CD14-positive monocyte (primary cell): ENCODE measurements at regions not wholly inside any gene's neighbourhood (a gene's known extent, or its start where the extent isn't known, plus 50 kb on each side); places are given as distances from the start of the nearest gene placed in this dataset.

Experiments used
- DNase-seq, 3 donors: peaks; one replicate each; pipeline ENCODE4 v3.0.0-alpha.2; 2011 to 2022
- H2AFZ ChIP-seq: 2 replicates; pipeline ENCODE4 v1.6.0; 2012; ENCODE audit warnings: mild to moderate bottlenecking, low read depth, low read length, inconsistent platforms; ENCODE audit not compliant: insufficient read depth, poor library complexity, severe bottlenecking
- H3K27ac ChIP-seq, 2 donors: 1 replicate in 1 of 2; 2 replicates in 1 of 2; pipeline ENCODE4 v1.5.1; 2012 to 2013; ENCODE audit warnings: low read length in 2 of 2, control low read depth in 1 of 2, inconsistent platforms in 1 of 2, low read depth in 1 of 2, mild to moderate bottlenecking in 1 of 2
- H3K27me3 ChIP-seq, 2 donors: one replicate each; pipeline versions ENCODE4 v1.6.0 to v1.6.1; 2011 to 2013; ENCODE audit warnings: low read length in 2 of 2; ENCODE audit not compliant: control insufficient read depth in 2 of 2, insufficient read depth in 2 of 2
- H3K36me3 ChIP-seq, 2 donors: replicated peaks in 1 of 2; 1 replicate in 1 of 2; 2 replicates in 1 of 2; pipeline versions ENCODE4 v1.5.1 to v1.6.1; 2012 to 2013; ENCODE audit warnings: low read length in 2 of 2, control low read depth in 1 of 2, inconsistent platforms in 1 of 2, mild to moderate bottlenecking in 1 of 2; ENCODE audit not compliant: insufficient read depth in 2 of 2, control insufficient read depth in 1 of 2
- H3K4me1 ChIP-seq, 2 donors: 1 replicate in 1 of 2; 2 replicates in 1 of 2; pipeline versions ENCODE4 v1.5.1 to v1.6.1; 2012 to 2013; ENCODE audit warnings: low read length in 2 of 2, control low read depth in 1 of 2, inconsistent platforms in 1 of 2, mild to moderate bottlenecking in 1 of 2, moderate library complexity in 1 of 2; ENCODE audit not compliant: insufficient read depth in 2 of 2, control insufficient read depth in 1 of 2
- H3K4me2 ChIP-seq: replicated peaks from 2 replicates; pipeline ENCODE3; 2012; ENCODE audit warnings: low read length, moderate library complexity, mild to moderate bottlenecking; ENCODE audit not compliant: poor library complexity, severe bottlenecking; ENCODE audit errors: extremely low read depth
- H3K4me3 ChIP-seq, 3 experiments: fragments of 200-600 bp in 1 of 3; sonication (generic) in 1 of 3; replicated peaks in 1 of 3; 1 replicate in 2 of 3; 2 replicates in 1 of 3; pipeline ENCODE4 v1.5.1; 2011 to 2013; ENCODE audit warnings: low read length in 3 of 3, mild to moderate bottlenecking in 3 of 3, control low read depth in 2 of 3, low read depth in 2 of 3, inconsistent platforms in 1 of 3, moderate library complexity in 1 of 3
- H3K79me2 ChIP-seq: 2 replicates; pipeline ENCODE4 v1.6.0; 2012; ENCODE audit warnings: mild to moderate bottlenecking, control low read depth, inconsistent platforms, low read length, moderate library complexity; ENCODE audit not compliant: insufficient read depth
- H3K9ac ChIP-seq: 2 replicates; pipeline ENCODE4 v1.6.0; 2017; ENCODE audit warnings: low read length, mild to moderate bottlenecking; ENCODE audit not compliant: insufficient read depth, poor library complexity, severe bottlenecking
- H3K9me3 ChIP-seq, 2 donors: replicated peaks in 1 of 2; 1 replicate in 1 of 2; 2 replicates in 1 of 2; pipeline versions ENCODE4 v1.5.1 to v1.6.1; 2012 to 2013; ENCODE audit warnings: low read length in 2 of 2, control low read depth in 1 of 2; ENCODE audit not compliant: control insufficient read depth in 1 of 2, insufficient read depth in 1 of 2
- H4K20me1 ChIP-seq: 2 replicates; pipeline ENCODE4 v1.6.0; 2012; ENCODE audit warnings: mild to moderate bottlenecking, low read length, control low read depth, moderate library complexity; ENCODE audit not compliant: insufficient read depth
- H3K27ac Mint-ChIP-seq, 7 donors: one replicate each; pipeline ENCODE4 v1.8.0; 2020; ENCODE audit warnings: mild to moderate bottlenecking in 7 of 7, mixed read lengths in 7 of 7, moderate library complexity in 6 of 7, inconsistent platforms in 2 of 7
- H3K27me3 Mint-ChIP-seq, 3 donors: one replicate each; pipeline ENCODE4 v1.8.0; 2021 to 2022; ENCODE audit warnings: low read depth in 3 of 3, mild to moderate bottlenecking in 3 of 3, mixed read lengths in 3 of 3, moderate library complexity in 3 of 3, inconsistent platforms in 1 of 3
- H3K36me3 Mint-ChIP-seq, 2 donors: one replicate each; pipeline ENCODE4 v1.8.0; 2020; ENCODE audit warnings: mixed read lengths in 2 of 2, inconsistent platforms in 1 of 2, mild to moderate bottlenecking in 1 of 2
- H3K4me1 Mint-ChIP-seq: one replicate; pipeline ENCODE4 v1.8.0; 2020; ENCODE audit warnings: mild to moderate bottlenecking, mixed read lengths
- H3K4me3 Mint-ChIP-seq, 2 donors: one replicate each; pipeline ENCODE4 v1.8.0; 2020; ENCODE audit warnings: mild to moderate bottlenecking in 2 of 2, mixed read lengths in 2 of 2, moderate library complexity in 1 of 2
- H3K9me3 Mint-ChIP-seq, 7 donors: one replicate each; pipeline ENCODE4 v1.8.0; 2020 to 2022; ENCODE audit warnings: mixed read lengths in 7 of 7, mild to moderate bottlenecking in 6 of 7, moderate library complexity in 6 of 7, inconsistent platforms in 2 of 7
- WGBS: methylation state at CpG from one replicate; pipeline ENCODE4 v1.1.5; 2013; ENCODE audit warnings: missing lambda C conversion rate; ENCODE audit not compliant: insufficient coverage; 5-methylcytosine and 5-hydroxymethylcytosine counted together
- intact Hi-C, 2 donors: fragments of 100-400 bp; cut with micrococcal nuclease; formaldehyde crosslinking; loops; one replicate each; pipeline versions ENCODE4 v1.15.0 to v1.15.1; 2023
- TF ChIP-seq, protein P1 (sequence below): fragments of 200-600 bp; IDR thresholded peaks from one replicate; pipeline ENCODE4 v1.8.0; 2022; ENCODE audit warnings: antibody characterized with exemption, mild to moderate bottlenecking

DNA sequence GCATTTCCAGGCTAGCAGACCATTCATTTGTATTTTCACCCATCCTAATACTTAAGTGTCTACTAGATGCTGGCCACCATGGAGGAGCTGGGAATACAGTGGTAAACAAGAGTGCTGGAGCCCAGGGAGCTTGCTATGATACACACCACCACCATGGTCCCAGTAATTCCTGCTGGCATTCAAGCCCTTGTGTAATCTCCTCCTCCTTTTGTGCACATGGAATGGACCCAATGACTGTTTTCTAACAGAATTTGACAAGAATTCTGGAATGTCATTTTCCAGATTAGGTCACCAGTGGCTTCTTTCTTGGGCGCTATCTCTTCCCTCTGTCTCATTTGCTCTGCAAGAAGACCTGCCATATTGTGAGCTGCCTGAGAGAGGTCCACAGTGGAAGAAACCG lies 552.0 kb downstream of the C6orf118 start:
- Mint-ChIP-seq H3K27me3 (no peaks in the 10 kb centered on the region), H3K27ac (no peak overlapping the region), H3K9me3 (peaks cover 3 to 21% (median 9%) of the 10 kb centered on the region in 7 donors), H3K4me3 (no peak overlapping the region), H3K4me1 (no peaks in the 10 kb centered on the region), H3K36me3 (no peaks in the 10 kb centered on the region)
- TF ChIP-seq, protein P1, sequence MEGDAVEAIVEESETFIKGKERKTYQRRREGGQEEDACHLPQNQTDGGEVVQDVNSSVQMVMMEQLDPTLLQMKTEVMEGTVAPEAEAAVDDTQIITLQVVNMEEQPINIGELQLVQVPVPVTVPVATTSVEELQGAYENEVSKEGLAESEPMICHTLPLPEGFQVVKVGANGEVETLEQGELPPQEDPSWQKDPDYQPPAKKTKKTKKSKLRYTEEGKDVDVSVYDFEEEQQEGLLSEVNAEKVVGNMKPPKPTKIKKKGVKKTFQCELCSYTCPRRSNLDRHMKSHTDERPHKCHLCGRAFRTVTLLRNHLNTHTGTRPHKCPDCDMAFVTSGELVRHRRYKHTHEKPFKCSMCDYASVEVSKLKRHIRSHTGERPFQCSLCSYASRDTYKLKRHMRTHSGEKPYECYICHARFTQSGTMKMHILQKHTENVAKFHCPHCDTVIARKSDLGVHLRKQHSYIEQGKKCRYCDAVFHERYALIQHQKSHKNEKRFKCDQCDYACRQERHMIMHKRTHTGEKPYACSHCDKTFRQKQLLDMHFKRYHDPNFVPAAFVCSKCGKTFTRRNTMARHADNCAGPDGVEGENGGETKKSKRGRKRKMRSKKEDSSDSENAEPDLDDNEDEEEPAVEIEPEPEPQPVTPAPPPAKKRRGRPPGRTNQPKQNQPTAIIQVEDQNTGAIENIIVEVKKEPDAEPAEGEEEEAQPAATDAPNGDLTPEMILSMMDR: no peak
- Histone ChIP-seq H3K27me3 (no peaks in the 10 kb centered on the region), H4K20me1 (no peaks in the 10 kb centered on the region), H3K4me3 (no peak overlapping the region), H3K4me2 (no peak overlapping the region), H3K9ac (no peak overlapping the region), H2AFZ (no peak overlapping the region), H3K9me3 (peaks cover 27 to 40% of the 10 kb centered on the region in 2 donors), H3K36me3 (no peaks in the 10 kb centered on the region), H3K27ac (no peak overlapping the region), H3K79me2 (no peaks in the 10 kb centered on the region), H3K4me1 (no peaks in the 10 kb centered on the region)
- DNase-seq: no peak
- 100% methylated on average over 1 of the region's 2 CpGs for WGBS
- intact Hi-C loops: no loop called here

DNA sequence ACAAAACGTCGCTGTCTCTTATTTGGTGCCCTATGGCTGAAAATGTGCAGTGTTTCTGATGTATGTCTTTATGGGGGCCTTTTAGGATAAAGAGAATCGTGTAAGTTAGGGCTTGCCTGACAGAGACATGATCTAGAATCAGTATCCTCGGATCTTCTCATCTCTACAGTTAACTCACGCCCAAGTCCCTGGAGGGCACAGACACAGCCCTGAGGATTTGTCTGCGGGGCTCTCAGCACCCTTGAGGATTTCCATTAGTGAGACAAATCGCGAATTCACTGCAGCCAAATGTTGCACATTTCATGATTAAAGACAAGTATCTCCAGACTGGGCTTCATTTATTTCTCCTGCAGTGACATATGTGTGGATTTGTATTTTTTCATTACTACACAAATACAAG lies 552.7 kb downstream of the C6orf118 start:
- Histone ChIP-seq H2AFZ (no peak overlapping the region), H3K36me3 (no peaks in the 10 kb centered on the region), H3K4me2 (no peak overlapping the region), H3K9me3 (peaks cover 28 to 33% of the 10 kb centered on the region in 2 donors), H3K27me3 (no peaks in the 10 kb centered on the region), H3K27ac (no peak overlapping the region), H3K79me2 (no peaks in the 10 kb centered on the region), H3K4me1 (no peaks in the 10 kb centered on the region), H3K4me3 (no peak overlapping the region), H4K20me1 (no peaks in the 10 kb centered on the region), H3K9ac (no peak overlapping the region)
- peaks cover 0 to 26% (median 9%) of the 10 kb centered on the region in 7 donors for H3K9me3 Mint-ChIP-seq
- no peaks in the 10 kb centered on the region for H3K36me3 Mint-ChIP-seq
- no CpG with 5 or more reads among the region's 8 CpGs for WGBS
- no peak overlapping the region for H3K4me3 Mint-ChIP-seq
- TF ChIP-seq, protein P1: no peak
- H3K4me1 Mint-ChIP-seq: no peaks in the 10 kb centered on the region
- H3K27me3 Mint-ChIP-seq: no peaks in the 10 kb centered on the region
- H3K27ac Mint-ChIP-seq: no peak overlapping the region
- DNase-seq: no peak
- intact Hi-C loops: no loop called here
